Fibroblast of villous mesenchyme (primary cell): ENCODE measurements at regions not wholly inside any gene's neighbourhood (a gene's known extent, or its start where the extent isn't known, plus 50 kb on each side); places are given as distances from the start of the nearest gene placed in this dataset.

Experiments used
- DNase-seq: peaks from one replicate; pipeline ENCODE4 v3.0.0-alpha.2; 2010; ENCODE audit warnings: low read depth
- H3K4me3 ChIP-seq: 2 replicates; pipeline ENCODE4 v1.5.1; 2011; ENCODE audit warnings: low read depth, mild to moderate bottlenecking, low read length
- TF ChIP-seq, protein P1 (sequence below): IDR thresholded peaks from 2 replicates; pipeline ENCODE4 v1.5.1; 2012; ENCODE audit warnings: low read depth, mild to moderate bottlenecking, low read length; ENCODE audit not compliant: insufficient read depth

DNA sequence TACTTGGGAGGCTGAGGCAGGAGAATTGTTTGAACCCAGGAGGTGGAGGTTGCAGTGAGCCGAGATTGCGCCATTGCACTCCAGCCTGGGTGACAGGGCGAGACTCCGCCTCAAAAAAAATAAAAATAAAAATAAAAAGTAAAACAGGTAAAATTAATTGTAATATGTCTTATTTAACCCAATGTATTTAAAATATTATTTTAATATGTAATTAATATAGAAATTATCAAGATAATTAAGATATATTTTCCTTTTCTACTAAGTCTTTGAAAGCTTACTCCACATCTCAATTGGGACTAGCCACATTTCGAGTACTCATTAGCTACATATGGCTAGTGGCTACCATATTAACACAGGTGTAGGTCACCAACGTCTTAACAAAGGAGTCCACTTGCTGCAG, 61.6 kb upstream of the IPO9 start:
- DNase-seq: no peak
- TF ChIP-seq, protein P1, sequence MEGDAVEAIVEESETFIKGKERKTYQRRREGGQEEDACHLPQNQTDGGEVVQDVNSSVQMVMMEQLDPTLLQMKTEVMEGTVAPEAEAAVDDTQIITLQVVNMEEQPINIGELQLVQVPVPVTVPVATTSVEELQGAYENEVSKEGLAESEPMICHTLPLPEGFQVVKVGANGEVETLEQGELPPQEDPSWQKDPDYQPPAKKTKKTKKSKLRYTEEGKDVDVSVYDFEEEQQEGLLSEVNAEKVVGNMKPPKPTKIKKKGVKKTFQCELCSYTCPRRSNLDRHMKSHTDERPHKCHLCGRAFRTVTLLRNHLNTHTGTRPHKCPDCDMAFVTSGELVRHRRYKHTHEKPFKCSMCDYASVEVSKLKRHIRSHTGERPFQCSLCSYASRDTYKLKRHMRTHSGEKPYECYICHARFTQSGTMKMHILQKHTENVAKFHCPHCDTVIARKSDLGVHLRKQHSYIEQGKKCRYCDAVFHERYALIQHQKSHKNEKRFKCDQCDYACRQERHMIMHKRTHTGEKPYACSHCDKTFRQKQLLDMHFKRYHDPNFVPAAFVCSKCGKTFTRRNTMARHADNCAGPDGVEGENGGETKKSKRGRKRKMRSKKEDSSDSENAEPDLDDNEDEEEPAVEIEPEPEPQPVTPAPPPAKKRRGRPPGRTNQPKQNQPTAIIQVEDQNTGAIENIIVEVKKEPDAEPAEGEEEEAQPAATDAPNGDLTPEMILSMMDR: no peak

DNA sequence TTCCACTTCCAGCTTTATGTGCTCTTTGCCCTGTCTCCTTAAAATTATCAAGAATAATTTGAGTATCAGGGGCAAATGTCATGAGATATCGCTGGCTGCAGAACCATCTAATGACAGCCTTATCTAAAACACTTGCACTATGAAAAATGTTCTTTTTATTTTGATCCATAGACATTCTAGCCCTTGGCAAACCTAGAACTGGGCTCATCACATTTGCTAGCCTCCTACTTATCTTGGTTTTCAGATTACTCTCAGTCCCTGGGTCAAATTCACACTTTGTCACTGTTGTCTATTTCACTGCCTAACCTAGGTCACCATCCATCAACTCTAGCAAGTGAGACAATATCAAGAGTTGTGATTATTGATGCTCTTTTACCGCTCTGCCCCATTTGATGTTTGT, 59.9 kb upstream of the IPO9 start:
- TF ChIP-seq, protein P1: no peak
- H3K4me3 ChIP-seq: no peak overlapping the region
- DNase-seq: no peak

More for the DNA sequence above, 61.6 kb upstream of the IPO9 start:
- H3K4me3 ChIP-seq: no peak overlapping the region

DNA sequence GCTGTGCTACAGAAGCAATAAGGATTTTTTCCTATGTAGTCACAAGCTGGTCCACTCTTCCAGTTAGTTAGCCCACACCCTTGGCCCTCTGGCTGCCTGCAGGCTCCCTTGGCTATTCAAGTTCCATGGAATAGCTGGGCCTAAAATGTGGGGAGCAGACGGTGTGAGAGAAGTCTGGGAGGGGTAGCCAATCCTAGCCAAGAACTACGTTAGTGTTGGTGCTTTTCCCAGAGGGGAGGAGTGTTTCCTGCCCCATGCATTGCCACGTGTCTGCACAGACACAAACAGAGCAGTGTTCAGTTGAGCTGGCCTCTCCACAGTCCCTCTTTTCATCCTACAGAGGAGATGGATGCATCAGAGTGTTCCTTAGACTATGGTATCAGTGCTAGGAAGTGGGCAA, 59.0 kb upstream of the IPO9 start:
- TF ChIP-seq, protein P1: peak; percentile 4
- no peak overlapping the region for H3K4me3 ChIP-seq
- peak; percentile 73 for DNase-seq

DNA sequence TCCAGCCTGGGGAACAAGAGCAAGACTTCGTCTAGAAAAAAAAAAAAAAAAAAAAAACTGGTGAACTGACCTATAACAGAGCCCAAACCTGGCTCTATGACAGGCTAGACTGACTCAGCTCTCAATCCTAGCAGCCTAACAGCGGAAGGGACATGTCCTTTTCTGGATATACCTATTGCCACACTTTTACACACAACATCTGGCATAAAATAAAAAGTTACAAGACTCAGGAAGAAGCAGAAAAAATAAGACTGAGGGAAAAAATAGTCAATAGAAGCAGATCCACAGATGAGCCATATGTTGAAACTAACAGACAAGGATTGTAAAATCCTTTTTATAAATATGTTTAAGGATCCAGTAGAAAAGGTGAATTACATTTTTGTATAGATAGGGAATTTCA, 57.5 kb upstream of the IPO9 start:
- peak; percentile 73 for DNase-seq
- no peak overlapping the region for H3K4me3 ChIP-seq
- TF ChIP-seq, protein P1: no peak

DNA sequence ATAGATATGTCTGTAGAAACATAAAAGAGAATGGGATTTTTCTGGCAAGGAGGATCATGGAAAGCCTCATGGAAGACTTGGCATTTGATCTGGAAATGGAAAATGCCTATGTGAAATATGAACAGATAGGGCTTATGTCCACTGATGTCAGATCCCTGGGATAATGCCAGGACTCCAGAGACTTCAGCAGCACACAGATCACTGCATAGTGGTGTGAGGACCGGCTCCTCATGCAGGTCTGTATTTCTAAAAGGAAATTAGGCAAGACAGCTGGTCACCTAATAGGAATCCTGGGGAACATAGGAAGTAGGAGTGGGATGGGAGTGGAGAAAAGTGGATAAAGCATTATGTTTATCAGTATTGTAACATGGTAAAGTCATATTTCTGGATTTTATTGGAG, 56.8 kb upstream of the IPO9 start:
- TF ChIP-seq, protein P1: no peak
- no peak for DNase-seq
- H3K4me3 ChIP-seq: no peak overlapping the region

DNA sequence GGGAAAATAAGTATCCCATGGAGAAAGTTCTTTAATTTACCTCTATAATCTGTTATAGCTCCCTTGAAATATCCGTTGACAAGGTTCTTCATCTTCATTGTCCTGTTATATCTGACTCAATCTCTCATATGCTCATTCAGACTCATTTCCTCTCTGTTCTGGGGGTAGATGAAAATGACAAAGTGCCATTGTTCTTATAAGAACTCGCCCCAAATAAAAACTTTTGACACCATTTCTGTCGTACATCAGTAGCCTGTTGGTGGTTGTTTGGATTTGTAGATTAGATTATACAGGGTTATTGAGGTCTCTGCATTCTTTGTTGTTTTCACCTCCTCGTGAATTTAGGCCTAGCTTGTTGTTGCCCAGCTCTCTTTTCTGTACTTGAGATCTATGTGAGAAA, 55.2 kb upstream of the IPO9 start:
- H3K4me3 ChIP-seq: no peak overlapping the region
- TF ChIP-seq, protein P1: no peak
- DNase-seq: no peak

DNA sequence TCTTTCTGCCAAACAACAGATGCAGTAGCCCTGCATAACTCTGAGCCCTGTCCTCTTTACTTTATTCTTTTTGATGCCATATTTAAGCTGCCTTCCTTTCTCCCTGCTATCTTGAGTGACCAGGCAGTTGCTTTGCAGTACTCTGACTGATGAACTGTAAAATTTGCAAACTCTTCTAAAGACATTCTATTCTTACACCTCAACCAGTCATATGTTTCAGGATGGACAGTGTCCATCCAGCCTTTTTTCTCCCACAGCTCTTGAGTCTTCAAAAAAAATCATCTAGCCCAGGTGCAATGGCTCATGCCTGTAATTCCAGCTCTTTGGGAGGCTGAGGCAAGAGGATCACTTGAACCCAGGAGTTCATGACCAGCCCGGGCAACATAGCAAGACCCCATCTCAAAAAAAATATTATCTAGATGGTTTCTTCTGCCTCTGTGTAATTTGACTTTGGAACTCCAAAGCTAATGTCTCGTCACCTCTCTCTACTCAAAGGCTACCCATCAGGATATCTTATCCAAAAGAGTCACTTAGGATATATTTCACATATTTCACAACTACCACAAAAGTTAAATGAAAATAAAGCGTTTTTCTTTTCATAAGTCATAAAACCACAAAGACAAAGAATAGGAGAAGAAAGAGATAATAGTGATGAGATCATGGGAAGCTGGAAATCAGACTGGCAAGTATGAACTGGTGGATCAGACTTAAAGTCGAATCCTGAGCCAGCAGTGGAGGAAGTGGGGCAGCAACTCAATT, 54.6 kb upstream of the IPO9 start:
- DNase-seq: peak; percentile 74
- H3K4me3 ChIP-seq: no peak overlapping the region

More for the DNA sequence above, 54.6 kb upstream of the IPO9 start:
- TF ChIP-seq, protein P1: no peak
